ENCODE measurements at regions not wholly inside any gene's neighbourhood (a gene's known extent, or its start where the extent isn't known, plus 50 kb on each side); places are given as distances from the start of the nearest gene placed in this dataset.
A peak's percentile ranks its signal among the peaks of the same experiment; 100 is the strongest.

- no peak for DNase-seq (ENCODE audit: low read depth in 4 of 4, low spot score in 2 of 4)
Measured at GRCh38 chr5:72558046-72558336, 50.8 kb upstream of the ZNF366 start.

- peak in 1 of 4 donors; percentile 15 for DNase-seq (ENCODE audit: low read depth in 4 of 4, low spot score in 2 of 4)
Measured at GRCh38 chr5:72557167-72558045, 50.2 kb upstream of the ZNF366 start.

Measured in left renal cortex interstitium (tissue), 4 donors.